C4-2B (cell line): ENCODE measurements at regions not wholly inside any gene's neighbourhood (a gene's known extent, or its start where the extent isn't known, plus 50 kb on each side); places are given as distances from the start of the nearest gene placed in this dataset.

Experiments
- ZFX ChIP-seq: fragments of 450-650 bp; IDR thresholded peaks from 2 replicates; pipeline ENCODE4 v1.6.1; 2017
- TF ChIP-seq, protein P1 (sequence below): fragments of 450-650 bp; conservative IDR thresholded peaks from 2 replicates; pipeline ENCODE4 v1.5.1; 2017; ENCODE audit warnings: mild to moderate bottlenecking

DNA sequence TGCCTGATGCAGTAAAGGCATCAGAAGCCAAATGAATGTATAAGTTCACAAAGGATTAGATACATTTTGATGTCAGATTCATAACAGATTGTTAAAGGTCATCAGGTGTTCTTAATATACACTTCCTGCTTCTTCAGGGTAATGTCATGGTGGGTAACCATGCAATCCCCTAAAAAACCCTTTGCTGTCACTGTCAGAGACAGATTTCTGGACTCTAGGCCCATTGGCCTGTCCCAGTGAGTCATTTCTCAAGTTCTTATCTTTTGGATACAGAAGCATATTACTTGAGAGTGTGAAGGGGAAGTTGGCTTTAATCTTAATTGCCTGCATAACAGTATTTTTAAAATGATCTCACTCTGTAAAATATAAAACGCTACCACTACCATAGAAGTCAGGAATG is 895.6 kb upstream of the MAP3K7 start:
- TF ChIP-seq, protein P1, sequence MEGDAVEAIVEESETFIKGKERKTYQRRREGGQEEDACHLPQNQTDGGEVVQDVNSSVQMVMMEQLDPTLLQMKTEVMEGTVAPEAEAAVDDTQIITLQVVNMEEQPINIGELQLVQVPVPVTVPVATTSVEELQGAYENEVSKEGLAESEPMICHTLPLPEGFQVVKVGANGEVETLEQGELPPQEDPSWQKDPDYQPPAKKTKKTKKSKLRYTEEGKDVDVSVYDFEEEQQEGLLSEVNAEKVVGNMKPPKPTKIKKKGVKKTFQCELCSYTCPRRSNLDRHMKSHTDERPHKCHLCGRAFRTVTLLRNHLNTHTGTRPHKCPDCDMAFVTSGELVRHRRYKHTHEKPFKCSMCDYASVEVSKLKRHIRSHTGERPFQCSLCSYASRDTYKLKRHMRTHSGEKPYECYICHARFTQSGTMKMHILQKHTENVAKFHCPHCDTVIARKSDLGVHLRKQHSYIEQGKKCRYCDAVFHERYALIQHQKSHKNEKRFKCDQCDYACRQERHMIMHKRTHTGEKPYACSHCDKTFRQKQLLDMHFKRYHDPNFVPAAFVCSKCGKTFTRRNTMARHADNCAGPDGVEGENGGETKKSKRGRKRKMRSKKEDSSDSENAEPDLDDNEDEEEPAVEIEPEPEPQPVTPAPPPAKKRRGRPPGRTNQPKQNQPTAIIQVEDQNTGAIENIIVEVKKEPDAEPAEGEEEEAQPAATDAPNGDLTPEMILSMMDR, result no peak
- no peak for TF ChIP-seq ZFX
